ENCODE measurements at regions not wholly inside any gene's neighbourhood (a gene's known extent, or its start where the extent isn't known, plus 50 kb on each side); places are given as distances from the start of the nearest gene placed in this dataset.

- TF ChIP-seq POLR2A (IDR thresholded peaks at IDR 0.05), result no peak
- no peak for TF ChIP-seq EP300 (IDR thresholded peaks at IDR 0.05)
- TF ChIP-seq CTCF (IDR thresholded peaks at IDR 0.05), result no peak
- no peak for TF ChIP-seq POLR2AphosphoS5 (IDR thresholded peaks at IDR 0.05)
- Histone ChIP-seq H3K9me3 (no peaks in the 10 kb centered on the region), H3K27ac (no peak overlapping the region), H3K27me3 (peaks cover 0 to 7% (median 0%) of the 10 kb centered on the region in 3 donors), H3K4me3 (no peak overlapping the region), H3K4me1 (no peaks in the 10 kb centered on the region), H3K36me3 (no peaks in the 10 kb centered on the region)
- 88 to 89% methylated on average over 4 of the region's 4 CpGs for WGBS, 2 donors
- intact Hi-C loops (cut with DNase I), result no loop called here
- DNase-seq, result no peak
Observed at GRCh38 chr16:55147396-55147795, 176.6 kb upstream of the IRX6 start.

- Histone ChIP-seq H3K27me3 (peaks cover 0 to 7% (median 0%) of the 10 kb centered on the region in 3 donors), H3K27ac (no peak overlapping the region), H3K9me3 (no peaks in the 10 kb centered on the region), H3K36me3 (no peaks in the 10 kb centered on the region), H3K4me3 (no peak overlapping the region), H3K4me1 (no peaks in the 10 kb centered on the region)
- no peak for DNase-seq
- 43 to 54% methylated on average over 4 of the region's 4 CpGs for WGBS, 2 donors
- intact Hi-C loops (cut with DNase I), result no loop called here
- TF ChIP-seq POLR2AphosphoS5 (IDR thresholded peaks at IDR 0.05) (no peak), EP300 (IDR thresholded peaks at IDR 0.05) (no peak), CTCF (IDR thresholded peaks at IDR 0.05) (no peak), POLR2A (IDR thresholded peaks at IDR 0.05) (no peak)
Observed at GRCh38 chr16:55149622-55150021, 174.4 kb upstream of the IRX6 start.

- TF ChIP-seq POLR2AphosphoS5 (IDR thresholded peaks at IDR 0.05), result no peak
- TF ChIP-seq POLR2A (IDR thresholded peaks at IDR 0.05), result no peak
- TF ChIP-seq EP300 (IDR thresholded peaks at IDR 0.05), result no peak
- TF ChIP-seq CTCF (IDR thresholded peaks at IDR 0.05), result no peak
- H3K4me1 ChIP-seq, result no peaks in the 10 kb centered on the region
- DNase-seq, result no peak
- H3K27ac ChIP-seq, result no peak overlapping the region
- peaks cover 0 to 3% (median 0%) of the 10 kb centered on the region in 3 donors for H3K27me3 ChIP-seq
- no peaks in the 10 kb centered on the region for H3K36me3 ChIP-seq
- H3K9me3 ChIP-seq, result no peaks in the 10 kb centered on the region
- intact Hi-C loops (cut with DNase I), result no loop called here
- 73 to 80% methylated on average over 9 of the region's 9 CpGs for WGBS, 2 donors
- no peak overlapping the region for H3K4me3 ChIP-seq
Observed at GRCh38 chr16:55151561-55152305, 172.3 kb upstream of the IRX6 start.

GRCh38 chr16:55152875-55153390 is 171.1 kb upstream of the IRX6 start:
- H3K4me1 ChIP-seq, result no peaks in the 10 kb centered on the region
- no peak overlapping the region for H3K4me3 ChIP-seq
- H3K36me3 ChIP-seq, result no peaks in the 10 kb centered on the region
- no peak for TF ChIP-seq CTCF (IDR thresholded peaks at IDR 0.05)
- TF ChIP-seq POLR2AphosphoS5 (IDR thresholded peaks at IDR 0.05), result no peak
- no peak for TF ChIP-seq POLR2A (IDR thresholded peaks at IDR 0.05)
- TF ChIP-seq EP300 (IDR thresholded peaks at IDR 0.05), result no peak
- no peak for DNase-seq
- H3K27ac ChIP-seq, result no peak overlapping the region
- H3K27me3 ChIP-seq, result no peaks in the 10 kb centered on the region
- intact Hi-C loops (cut with DNase I), result no loop called here
- WGBS, 2 donors, result 85 to 89% methylated on average over 3 of the region's 3 CpGs
- H3K9me3 ChIP-seq, result no peaks in the 10 kb centered on the region

All from sigmoid colon (tissue), 6 donors.